Ascending aorta (tissue), 2 donors: ENCODE measurements at regions not wholly inside any gene's neighbourhood (a gene's known extent, or its start where the extent isn't known, plus 50 kb on each side); places are given as distances from the start of the nearest gene placed in this dataset.
A peak's percentile ranks its signal among the peaks of the same experiment; 100 is the strongest.

Experiments
- DNase-seq, 2 donors: peaks; one replicate each; pipeline ENCODE4 v3.0.0-alpha.2; 2019; ENCODE audit warnings: low spot score in 2 of 2
- H3K27ac ChIP-seq, 2 donors: fragments of 200-600 bp; sonication (generic); one replicate each; pipeline ENCODE4 v1.5.1; 2016 to 2017; ENCODE audit warnings: mild to moderate bottlenecking in 1 of 2
- H3K27me3 ChIP-seq: fragments of 200-600 bp; sonication (generic); one replicate; pipeline ENCODE4 v1.5.1; 2017
- H3K36me3 ChIP-seq, 2 donors: fragments of 200-600 bp; sonication (generic); one replicate each; pipeline ENCODE4 v1.5.1; 2016
- H3K4me1 ChIP-seq, 2 donors: fragments of 200-600 bp; sonication (generic); one replicate each; pipeline ENCODE4 v1.5.1; 2016 to 2017; ENCODE audit warnings: mild to moderate bottlenecking in 1 of 2
- H3K4me3 ChIP-seq, 2 donors: fragments of 200-600 bp; sonication (generic); one replicate each; pipeline ENCODE4 v1.5.1; 2016 to 2017; ENCODE audit warnings: mild to moderate bottlenecking in 1 of 2
- H3K9me3 ChIP-seq, 2 donors: fragments of 200-600 bp; sonication (generic); one replicate each; pipeline ENCODE4 v1.5.1; 2016
- CTCF ChIP-seq, 3 experiments: fragments of 200-600 bp in 2 of 3; fragments of 450-650 bp in 1 of 3; sonication (generic) in 2 of 3; IDR thresholded peaks; one replicate each; pipeline ENCODE4 v1.5.1; 2016 to 2019; ENCODE audit warnings: antibody characterized with exemption in 3 of 3, mild to moderate bottlenecking in 1 of 3, moderate library complexity in 1 of 3
- intact Hi-C: fragments of 100-400 bp; cut with DNase I; formaldehyde crosslinking; loops from one replicate; pipeline ENCODE4 v1.15.1; 2023

- no peaks in the 10 kb centered on the region for H3K27me3 ChIP-seq
- intact Hi-C loops, result no loop called here
- no peak for TF ChIP-seq CTCF (IDR thresholded peaks at IDR 0.05)
- H3K4me1 ChIP-seq, result peaks cover 7 to 13% of the 10 kb centered on the region in 2 donors
- H3K36me3 ChIP-seq, result no peaks in the 10 kb centered on the region
- no peaks in the 10 kb centered on the region for H3K9me3 ChIP-seq
- H3K4me3 ChIP-seq, result no peak overlapping the region
- no peak overlapping the region for H3K27ac ChIP-seq
- DNase-seq, result no peak
Observed at GRCh38 chrX:39805022-39805421, 292.7 kb downstream of the BCOR start.

DNA sequence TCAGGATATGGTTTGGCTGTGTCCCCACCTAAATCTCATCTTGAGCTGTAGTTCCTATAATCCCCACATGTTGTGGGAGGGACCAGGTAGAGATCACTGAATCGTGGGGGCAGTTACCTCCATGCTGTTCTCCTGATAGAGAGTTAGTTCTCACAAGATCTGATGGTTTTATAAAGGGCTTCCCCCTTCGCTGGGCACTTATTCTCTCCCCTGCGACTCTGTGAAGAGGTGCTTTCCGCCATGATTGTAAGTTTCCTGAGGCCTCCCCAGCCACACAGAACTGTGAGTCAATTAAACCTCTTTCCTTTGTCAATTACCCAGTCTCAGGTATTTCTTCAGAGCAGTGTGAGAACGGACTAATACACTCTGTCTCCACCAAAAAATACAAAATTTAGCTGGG lies 291.9 kb downstream of the BCOR start:
- Histone ChIP-seq H3K4me3 (no peak overlapping the region), H3K27me3 (no peaks in the 10 kb centered on the region), H3K27ac (no peak overlapping the region), H3K9me3 (no peaks in the 10 kb centered on the region), H3K4me1 (peaks cover 7 to 13% of the 10 kb centered on the region in 2 donors), H3K36me3 (no peaks in the 10 kb centered on the region)
- TF ChIP-seq CTCF (IDR thresholded peaks at IDR 0.05), result no peak
- intact Hi-C loops, result no loop called here
- no peak for DNase-seq

DNA sequence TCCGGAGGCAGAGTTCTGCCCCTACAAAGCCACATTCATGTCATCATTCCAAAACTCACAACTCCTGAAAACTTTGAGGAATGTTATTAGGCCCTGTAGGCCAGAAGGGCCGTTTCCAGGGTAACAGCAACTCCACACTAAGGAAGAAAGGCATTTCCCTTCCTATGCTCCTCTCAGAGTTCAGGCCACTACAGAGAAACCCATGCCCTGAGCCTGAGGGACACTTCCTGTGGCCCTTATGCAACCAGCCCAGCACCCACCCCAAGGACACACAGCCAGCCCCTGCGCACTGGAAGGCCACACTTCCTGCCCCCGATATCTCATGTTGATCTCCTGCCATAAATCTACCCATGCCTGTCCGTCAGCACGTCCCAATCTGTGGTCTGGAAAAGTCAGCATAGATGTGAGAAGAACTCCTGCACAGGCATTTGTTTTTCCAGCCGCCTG lies 289.3 kb downstream of the BCOR start:
- no peaks in the 10 kb centered on the region for H3K27me3 ChIP-seq
- intact Hi-C loops, result loop anchor here (2.0 kb wide), 1 partner anchor 72 kb away; no protein-coding TSS in a partner anchor
- peaks cover 7 to 13% of the 10 kb centered on the region in 2 donors for H3K4me1 ChIP-seq
- TF ChIP-seq CTCF (IDR thresholded peaks at IDR 0.05), result no peak
- H3K9me3 ChIP-seq, result no peaks in the 10 kb centered on the region
- DNase-seq, result peak in 1 of 2 donors; percentile 75
- H3K27ac ChIP-seq, result peak overlapping the region; percentile 50 to 68
- H3K36me3 ChIP-seq, result no peaks in the 10 kb centered on the region
- H3K4me3 ChIP-seq, result no peak overlapping the region

DNA sequence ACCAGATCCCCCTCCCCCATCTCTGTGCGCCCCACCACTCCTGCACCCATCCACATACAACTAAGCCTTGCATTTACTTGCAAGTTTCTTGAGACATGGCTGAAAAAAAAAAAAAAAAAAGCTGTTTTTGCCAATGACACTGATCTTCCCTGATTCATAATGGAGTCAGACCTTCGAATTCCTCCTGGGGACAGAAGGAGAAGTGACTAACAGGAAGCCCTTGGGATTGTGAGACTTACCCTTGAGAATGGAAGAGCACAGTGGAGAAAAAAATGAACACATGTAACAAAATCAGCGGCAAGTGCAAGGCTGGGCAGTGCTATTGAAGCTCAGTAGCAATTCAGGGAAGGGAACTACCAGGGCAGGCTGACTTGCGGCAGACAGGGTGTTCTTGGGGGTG lies 288.4 kb downstream of the BCOR start:
- no peaks in the 10 kb centered on the region for H3K36me3 ChIP-seq
- peak overlapping the region; percentile 50 to 68 for H3K27ac ChIP-seq
- H3K9me3 ChIP-seq, result no peaks in the 10 kb centered on the region
- no peak for TF ChIP-seq CTCF (IDR thresholded peaks at IDR 0.05)
- intact Hi-C loops, result loop anchor here (2.0 kb wide), 1 partner anchor 73 kb away; no protein-coding TSS in a partner anchor
- H3K4me1 ChIP-seq, result peaks cover 7 to 15% of the 10 kb centered on the region in 2 donors
- H3K4me3 ChIP-seq, result no peak overlapping the region
- no peak for DNase-seq
- H3K27me3 ChIP-seq, result no peaks in the 10 kb centered on the region

DNA sequence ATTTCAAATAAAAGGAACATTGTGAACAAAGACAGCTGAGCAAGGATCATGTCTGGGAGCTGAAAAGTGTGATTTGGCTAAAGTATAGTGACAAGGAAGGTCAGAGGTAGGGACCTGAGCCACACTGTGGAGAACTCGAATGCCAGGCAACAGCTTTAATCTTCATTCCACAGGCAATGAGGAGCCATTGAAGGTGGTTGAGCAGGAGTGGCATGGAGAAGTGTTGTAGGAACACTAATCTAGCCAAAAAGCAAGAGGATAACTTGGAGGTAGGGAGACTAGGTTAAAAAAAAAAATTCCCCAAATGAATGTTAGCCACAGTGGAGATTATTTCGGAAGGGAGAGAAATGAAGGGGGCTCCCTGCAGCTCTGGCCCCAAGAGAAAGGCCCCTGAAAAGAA lies 286.9 kb downstream of the BCOR start:
- peaks cover 7 to 18% of the 10 kb centered on the region in 2 donors for H3K4me1 ChIP-seq
- H3K9me3 ChIP-seq, result no peaks in the 10 kb centered on the region
- H3K4me3 ChIP-seq, result no peak overlapping the region
- no peak for TF ChIP-seq CTCF (IDR thresholded peaks at IDR 0.05)
- no peak overlapping the region for H3K27ac ChIP-seq
- intact Hi-C loops, result loop anchor here (5.0 kb wide), 1 partner anchor 201 kb away; no protein-coding TSS in a partner anchor
- DNase-seq, result no peak
- no peaks in the 10 kb centered on the region for H3K36me3 ChIP-seq
- H3K27me3 ChIP-seq, result no peaks in the 10 kb centered on the region

GRCh38 chrX:39811376-39811775 lies 286.4 kb downstream of the BCOR start:
- intact Hi-C loops, result loop anchor here (5.0 kb wide), 1 partner anchor 201 kb away; no protein-coding TSS in a partner anchor

More at GRCh38 chrX:39811376-39811775, 286.4 kb downstream of the BCOR start:
- TF ChIP-seq CTCF (IDR thresholded peaks at IDR 0.05), result no peak
- Histone ChIP-seq H3K4me1 (peaks cover 7 to 18% of the 10 kb centered on the region in 2 donors), H3K36me3 (no peaks in the 10 kb centered on the region), H3K4me3 (no peak overlapping the region), H3K27me3 (no peaks in the 10 kb centered on the region), H3K27ac (no peak overlapping the region), H3K9me3 (no peaks in the 10 kb centered on the region)
- DNase-seq, result no peak
